HG02610 (cell line): ENCODE measurements at regions not wholly inside any gene's neighbourhood (a gene's known extent, or its start where the extent isn't known, plus 50 kb on each side); places are given as distances from the start of the nearest gene placed in this dataset.
"Not testable (repeated sequence)": the region's sequence is repeated elsewhere in the genome, so short reads cannot be mapped to it uniquely, and the experiment has no call there.

Source experiments
- ATAC-seq: cut with Tn5 transposase; IDR thresholded peaks from one replicate; pipeline ENCODE4 v1.9.1; 2021; ENCODE audit warnings: mild to moderate bottlenecking, moderate library complexity; ENCODE audit not compliant: unreplicated experiment

GRCh38 chr2:234375176-234375880 lies 121.6 kb downstream of the ARL4C start:
- ATAC-seq, result no peak

- no peak for ATAC-seq
Measured at GRCh38 chr2:234374736-234375135, 122.1 kb downstream of the ARL4C start.

- ATAC-seq, result no peak
Measured at GRCh38 chr2:234374150-234374508, 122.8 kb downstream of the ARL4C start.

GRCh38 chr2:234373481-234374149 lies 123.3 kb downstream of the ARL4C start:
- ATAC-seq, result no peak

- no peak for ATAC-seq
Measured at GRCh38 chr2:234373060-234373459, 123.8 kb downstream of the ARL4C start.

GRCh38 chr2:234372506-234372905 lies 124.4 kb downstream of the ARL4C start:
- ATAC-seq, result no peak

- no peak for ATAC-seq
Measured at GRCh38 chr2:234368861-234369261, 128.0 kb downstream of the ARL4C start.

- ATAC-seq, result no peak
Measured at GRCh38 chr2:234366891-234367290, 130.0 kb downstream of the ARL4C start.

GRCh38 chr2:234364661-234365060 lies 132.2 kb downstream of the ARL4C start:
- ATAC-seq, result no peak

- ATAC-seq, result no peak
Measured at GRCh38 chr2:234363647-234364294, 133.1 kb downstream of the ARL4C start.

- no peak for ATAC-seq
Measured at GRCh38 chr2:234363011-234363487, 133.8 kb downstream of the ARL4C start.

GRCh38 chr2:234360313-234360975 lies 136.4 kb downstream of the ARL4C start:
- not testable (repeated sequence) for ATAC-seq

- ATAC-seq, result no peak
Measured at GRCh38 chr2:234357666-234358065, 139.2 kb downstream of the ARL4C start.

GRCh38 chr2:234355808-234356365 lies 141.0 kb downstream of the ARL4C start:
- no peak for ATAC-seq

GRCh38 chr2:234355021-234355720 lies 141.7 kb downstream of the ARL4C start:
- ATAC-seq, result no peak

GRCh38 chr2:234352270-234352669 lies 144.6 kb downstream of the ARL4C start:
- ATAC-seq, result no peak

- not testable (repeated sequence) for ATAC-seq
Measured at GRCh38 chr2:234351866-234352265, 145.0 kb downstream of the ARL4C start.

- ATAC-seq, result no peak
Measured at GRCh38 chr2:234348081-234348480, 148.8 kb downstream of the ARL4C start.

- no peak for ATAC-seq
Measured at GRCh38 chr2:234345921-234346320, 151.0 kb downstream of the ARL4C start.

GRCh38 chr2:234344012-234344411 lies 152.9 kb downstream of the ARL4C start:
- ATAC-seq, result no peak
